ENCODE measurements at regions not wholly inside any gene's neighbourhood (a gene's known extent, or its start where the extent isn't known, plus 50 kb on each side); places are given as distances from the start of the nearest gene placed in this dataset.

DNA sequence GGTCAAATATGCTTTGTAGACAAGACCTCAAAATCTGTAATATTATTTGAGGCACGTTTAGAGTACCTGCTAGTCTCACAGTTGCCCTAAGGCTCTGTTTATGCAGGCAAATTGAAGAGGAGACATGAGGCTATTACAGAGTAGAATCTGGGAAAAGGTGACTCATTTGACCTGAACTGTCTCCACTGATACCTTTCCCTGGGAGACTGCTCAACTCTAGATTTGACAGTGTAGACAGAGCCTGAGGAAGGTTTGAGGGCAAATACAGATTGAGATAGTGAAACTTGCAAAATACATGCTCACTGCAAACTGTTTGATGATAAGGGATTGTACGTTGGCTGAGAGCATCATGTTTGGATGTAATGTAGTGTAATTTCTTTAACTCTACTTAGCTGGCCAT is 1266.6 kb upstream of the CDH8 start:
- 59 to 67% methylated on average over 2 of the region's 2 CpGs for WGBS, 2 donors
- intact Hi-C loops (cut with DNase I; ENCODE audit: low total_unique reads) = no loop called here
- Histone ChIP-seq H3K36me3 (ENCODE audit: low read depth, missing control alignments) (no peaks in the 10 kb centered on the region), H3K4me1 (no peaks in the 10 kb centered on the region), H3K27ac (no peak overlapping the region), H3K27me3 (no peaks in the 10 kb centered on the region), H3K9me3 (no peaks in the 10 kb centered on the region), H3K4me3 (no peak overlapping the region)
- TF ChIP-seq, protein P1, sequence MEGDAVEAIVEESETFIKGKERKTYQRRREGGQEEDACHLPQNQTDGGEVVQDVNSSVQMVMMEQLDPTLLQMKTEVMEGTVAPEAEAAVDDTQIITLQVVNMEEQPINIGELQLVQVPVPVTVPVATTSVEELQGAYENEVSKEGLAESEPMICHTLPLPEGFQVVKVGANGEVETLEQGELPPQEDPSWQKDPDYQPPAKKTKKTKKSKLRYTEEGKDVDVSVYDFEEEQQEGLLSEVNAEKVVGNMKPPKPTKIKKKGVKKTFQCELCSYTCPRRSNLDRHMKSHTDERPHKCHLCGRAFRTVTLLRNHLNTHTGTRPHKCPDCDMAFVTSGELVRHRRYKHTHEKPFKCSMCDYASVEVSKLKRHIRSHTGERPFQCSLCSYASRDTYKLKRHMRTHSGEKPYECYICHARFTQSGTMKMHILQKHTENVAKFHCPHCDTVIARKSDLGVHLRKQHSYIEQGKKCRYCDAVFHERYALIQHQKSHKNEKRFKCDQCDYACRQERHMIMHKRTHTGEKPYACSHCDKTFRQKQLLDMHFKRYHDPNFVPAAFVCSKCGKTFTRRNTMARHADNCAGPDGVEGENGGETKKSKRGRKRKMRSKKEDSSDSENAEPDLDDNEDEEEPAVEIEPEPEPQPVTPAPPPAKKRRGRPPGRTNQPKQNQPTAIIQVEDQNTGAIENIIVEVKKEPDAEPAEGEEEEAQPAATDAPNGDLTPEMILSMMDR (IDR thresholded peaks at IDR 0.05) = no peak
- no peak for TF ChIP-seq POLR2A (IDR thresholded peaks at IDR 0.05)
- no peak for DNase-seq

DNA sequence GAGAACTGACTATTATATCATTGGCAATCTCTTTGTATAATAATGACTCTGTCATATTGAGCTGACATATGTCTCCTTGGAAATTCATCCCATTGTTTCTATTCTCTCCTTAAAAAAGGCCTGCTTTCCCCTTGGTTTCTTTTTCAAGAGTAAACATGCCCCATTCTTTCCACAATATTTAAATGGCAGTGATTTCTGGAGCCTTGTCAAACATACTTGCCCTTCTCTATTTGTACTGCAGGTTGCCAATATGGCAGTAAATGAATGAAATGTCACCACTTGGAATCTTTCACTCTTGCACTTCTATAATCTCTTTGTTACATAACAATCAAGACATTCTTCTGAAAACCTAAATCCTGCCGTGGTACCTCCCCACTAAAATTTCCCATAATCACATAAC is 1265.1 kb upstream of the CDH8 start:
- no peaks in the 10 kb centered on the region for H3K4me1 ChIP-seq
- no peak overlapping the region for H3K27ac ChIP-seq
- H3K27me3 ChIP-seq = no peaks in the 10 kb centered on the region
- 68 to 74% methylated on average over 1 of the region's 1 CpG for WGBS, 2 donors
- no peaks in the 10 kb centered on the region for H3K9me3 ChIP-seq
- no peak for DNase-seq
- TF ChIP-seq POLR2A (IDR thresholded peaks at IDR 0.05) = no peak
- TF ChIP-seq, protein P1 (IDR thresholded peaks at IDR 0.05) = no peak
- H3K4me3 ChIP-seq = no peak overlapping the region
- intact Hi-C loops (cut with DNase I; ENCODE audit: low total_unique reads) = no loop called here
- no peaks in the 10 kb centered on the region for H3K36me3 ChIP-seq (ENCODE audit: low read depth, missing control alignments)

- Histone ChIP-seq H3K27me3 (no peaks in the 10 kb centered on the region), H3K4me3 (no peak overlapping the region), H3K36me3 (ENCODE audit: low read depth, missing control alignments) (no peaks in the 10 kb centered on the region), H3K27ac (no peak overlapping the region), H3K9me3 (no peaks in the 10 kb centered on the region), H3K4me1 (no peaks in the 10 kb centered on the region)
- no peak for TF ChIP-seq POLR2A (IDR thresholded peaks at IDR 0.05)
- TF ChIP-seq, protein P1 (IDR thresholded peaks at IDR 0.05) = no peak
- no peak for DNase-seq
- 76 to 81% methylated on average over 1 of the region's 1 CpG for WGBS, 2 donors
- intact Hi-C loops (cut with DNase I; ENCODE audit: low total_unique reads) = no loop called here
Measured at GRCh38 chr16:63298993-63299392, 1262.8 kb upstream of the CDH8 start.

GRCh38 chr16:63292036-63292435 is 1255.8 kb upstream of the CDH8 start:
- Histone ChIP-seq H3K36me3 (ENCODE audit: low read depth, missing control alignments) (no peaks in the 10 kb centered on the region), H3K4me3 (no peak overlapping the region), H3K9me3 (no peaks in the 10 kb centered on the region), H3K27ac (no peak overlapping the region), H3K4me1 (no peaks in the 10 kb centered on the region), H3K27me3 (no peaks in the 10 kb centered on the region)
- WGBS, 2 donors = 60 to 90% methylated on average over 1 to 11 of the region's 11 CpGs
- no peak for TF ChIP-seq POLR2A (IDR thresholded peaks at IDR 0.05)
- TF ChIP-seq, protein P1 (IDR thresholded peaks at IDR 0.05) = no peak
- intact Hi-C loops (cut with DNase I; ENCODE audit: low total_unique reads) = no loop called here
- no peak for DNase-seq

DNA sequence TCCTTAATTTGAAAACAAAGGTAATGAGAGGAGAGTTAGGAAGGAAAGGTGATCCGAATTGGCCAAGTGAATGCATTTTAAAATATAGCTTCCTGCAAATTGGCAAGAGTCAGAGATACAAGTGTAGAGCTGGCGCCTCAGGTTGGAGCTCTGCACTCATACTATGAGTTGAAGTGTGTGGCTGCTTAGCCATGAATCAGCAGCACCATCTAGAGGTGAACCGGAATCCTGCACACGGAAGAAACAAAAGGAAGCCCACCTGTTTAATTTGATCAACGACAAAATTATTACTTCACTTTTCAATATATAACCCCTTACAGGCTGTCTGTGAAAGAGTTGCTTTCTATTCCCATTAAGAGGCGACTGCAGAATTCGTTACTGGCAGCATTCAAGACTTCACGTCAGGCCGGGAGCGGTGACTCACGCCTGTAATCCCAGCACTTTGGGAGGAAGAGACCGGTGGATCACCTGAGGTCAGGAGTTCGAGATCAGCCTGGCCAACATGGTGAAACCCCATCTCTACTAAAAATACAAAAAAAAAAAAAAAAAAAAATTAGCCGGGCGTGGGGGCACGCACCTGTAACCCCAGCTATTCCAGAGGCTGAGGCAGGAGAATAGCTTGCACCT is 1253.7 kb upstream of the CDH8 start:
- H3K36me3 ChIP-seq (ENCODE audit: low read depth, missing control alignments) = no peaks in the 10 kb centered on the region
- TF ChIP-seq, protein P1 (IDR thresholded peaks at IDR 0.05) = peak; percentile 37 to 57 (median 51)
- TF ChIP-seq POLR2A (IDR thresholded peaks at IDR 0.05) = no peak
- H3K9me3 ChIP-seq = no peaks in the 10 kb centered on the region
- DNase-seq = peak; percentile 66
- no peak overlapping the region for H3K27ac ChIP-seq
- intact Hi-C loops (cut with DNase I; ENCODE audit: low total_unique reads) = no loop called here
- 38 to 39% methylated on average over 16 of the region's 16 CpGs for WGBS, 2 donors
- H3K4me1 ChIP-seq = no peaks in the 10 kb centered on the region
- no peaks in the 10 kb centered on the region for H3K27me3 ChIP-seq
- no peak overlapping the region for H3K4me3 ChIP-seq

Measured in testis (tissue), 2 donors.